ENCODE measurements at regions not wholly inside any gene's neighbourhood (a gene's known extent, or its start where the extent isn't known, plus 50 kb on each side); places are given as distances from the start of the nearest gene placed in this dataset.
"Not testable (repeated sequence)": the region's sequence is repeated elsewhere in the genome, so short reads cannot be mapped to it uniquely, and the experiment has no call there.

DNA sequence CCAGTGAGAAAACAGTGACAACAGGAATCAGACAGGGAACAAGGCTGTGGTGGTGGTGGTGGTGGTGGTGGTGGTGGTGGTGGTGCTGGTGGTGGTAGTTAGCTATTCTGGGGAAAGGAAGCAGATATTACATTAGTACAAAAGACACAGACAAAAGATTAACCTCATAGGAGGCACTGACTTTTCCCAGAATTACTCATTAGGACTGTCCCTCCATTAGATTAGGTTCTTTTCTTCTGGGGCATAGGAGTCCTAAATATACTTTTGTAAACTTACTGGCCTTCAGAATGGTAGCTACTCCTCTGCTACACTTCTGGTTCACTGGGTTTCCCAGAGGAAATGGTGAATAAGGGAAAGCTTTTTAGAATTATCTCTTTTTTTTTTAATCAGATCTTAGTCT is 156.6 kb upstream of the SEMA3D start:
- Histone ChIP-seq H3K27me3 (ENCODE audit: low read depth) (no peaks in the 10 kb centered on the region), H3K36me3 (replicated peaks) (no peaks in the 10 kb centered on the region), H3K4me1 (no peaks in the 10 kb centered on the region), H3K4me3 (no peak overlapping the region), H3K9me3 (no peaks in the 10 kb centered on the region)
- DNase-seq (ENCODE audit: low spot score in 2 of 2) = no peak
- in situ Hi-C loops (cut with MboI; ENCODE audit: low sequenced_read_pairs) = no loop called here

DNA sequence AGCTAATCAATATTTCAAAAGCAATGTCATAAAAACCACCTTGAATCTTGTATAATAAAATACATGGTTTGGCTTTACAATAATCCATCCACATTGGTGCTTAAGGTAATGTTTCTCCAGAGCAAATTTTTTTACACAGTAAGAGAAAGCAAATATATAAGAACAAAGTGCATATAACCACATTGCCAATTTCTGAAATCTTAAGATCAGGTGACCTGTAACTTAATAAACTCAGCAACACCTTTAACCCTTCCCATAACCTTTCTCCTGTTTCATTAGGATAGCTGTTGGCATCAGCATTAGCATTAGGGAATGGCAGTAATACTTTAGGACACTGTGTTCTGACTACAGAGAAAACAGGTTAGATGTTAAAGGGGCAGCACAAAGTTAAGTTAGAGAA is 155.9 kb upstream of the SEMA3D start:
- in situ Hi-C loops (cut with MboI; ENCODE audit: low sequenced_read_pairs) = no loop called here
- H3K9me3 ChIP-seq = no peaks in the 10 kb centered on the region
- H3K4me3 ChIP-seq = no peak overlapping the region
- DNase-seq (ENCODE audit: low spot score in 2 of 2) = no peak
- no peaks in the 10 kb centered on the region for H3K4me1 ChIP-seq
- H3K36me3 ChIP-seq (replicated peaks) = no peaks in the 10 kb centered on the region
- no peaks in the 10 kb centered on the region for H3K27me3 ChIP-seq (ENCODE audit: low read depth)

DNA sequence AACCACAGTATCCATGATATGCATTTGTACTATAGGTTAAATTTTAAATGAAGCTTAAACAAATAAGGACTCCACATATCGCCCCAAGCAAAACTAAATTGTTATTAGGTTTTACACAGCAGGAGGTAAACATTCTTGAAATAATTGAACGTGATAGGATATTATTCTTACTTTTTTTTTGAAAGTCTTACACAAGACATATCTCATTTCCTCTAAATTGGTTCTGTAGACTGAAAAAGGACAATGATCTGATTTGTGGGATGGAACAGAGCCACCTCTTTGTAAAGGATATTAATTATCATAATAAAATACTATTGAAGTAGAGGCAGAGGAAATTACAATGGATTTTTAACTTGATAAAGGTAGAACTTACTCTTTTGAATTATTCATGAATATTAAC is 155.1 kb upstream of the SEMA3D start:
- Histone ChIP-seq H3K27me3 (ENCODE audit: low read depth) (peaks cover 3% of the 10 kb centered on the region; the same call in 1 of the 2 replicates), H3K4me3 (no peak overlapping the region), H3K36me3 (replicated peaks) (no peaks in the 10 kb centered on the region), H3K4me1 (no peaks in the 10 kb centered on the region), H3K9me3 (no peaks in the 10 kb centered on the region)
- in situ Hi-C loops (cut with MboI; ENCODE audit: low sequenced_read_pairs) = no loop called here
- peak in 1 of 2 experiments; percentile 10 for DNase-seq (ENCODE audit: low spot score in 2 of 2)

DNA sequence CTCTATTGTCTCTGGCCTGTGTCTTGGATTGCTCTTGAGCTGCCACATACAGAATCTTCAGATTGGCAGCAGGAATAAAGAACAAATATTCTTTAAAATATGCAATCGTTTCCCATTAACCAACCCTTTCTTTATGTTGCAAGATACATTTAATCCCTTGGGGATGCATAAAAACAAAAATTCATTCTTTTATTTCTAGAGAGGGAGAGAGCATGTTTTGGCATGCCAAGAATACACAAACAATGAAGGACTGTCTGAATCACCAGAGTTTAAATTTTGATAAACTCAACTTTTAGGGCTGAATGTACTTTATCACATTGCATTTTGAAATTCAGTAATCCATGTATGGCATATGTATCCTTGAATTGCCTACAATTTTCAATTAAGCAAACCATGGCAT is 154.3 kb upstream of the SEMA3D start:
- Histone ChIP-seq H3K27me3 (ENCODE audit: low read depth) (peaks cover 4% of the 10 kb centered on the region; the same call in 1 of the 2 replicates), H3K36me3 (replicated peaks) (no peaks in the 10 kb centered on the region), H3K9me3 (no peaks in the 10 kb centered on the region), H3K4me3 (no peak overlapping the region), H3K4me1 (no peaks in the 10 kb centered on the region)
- in situ Hi-C loops (cut with MboI; ENCODE audit: low sequenced_read_pairs) = no loop called here
- no peak for DNase-seq (ENCODE audit: low spot score in 2 of 2)

DNA sequence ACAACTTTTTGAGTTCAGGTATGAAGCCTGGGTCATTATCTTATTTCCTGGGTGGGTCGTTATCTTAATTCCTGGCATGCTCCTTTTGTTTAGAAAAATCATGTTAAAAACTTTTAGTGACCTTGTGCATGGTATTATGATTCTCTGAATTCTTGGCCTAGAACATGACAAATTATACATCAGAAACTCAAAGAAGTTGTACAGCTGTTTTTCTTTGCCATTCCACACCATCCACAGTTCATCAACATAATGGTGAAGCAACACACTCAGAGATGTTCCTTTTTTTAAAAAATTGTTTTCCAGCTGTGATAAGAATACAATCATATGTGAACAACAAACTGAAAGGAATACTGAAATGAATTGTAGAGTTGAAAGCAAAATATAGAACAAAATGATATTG is 149.2 kb upstream of the SEMA3D start:
- Histone ChIP-seq H3K4me1 (no peaks in the 10 kb centered on the region), H3K27me3 (ENCODE audit: low read depth) (peaks cover 4% of the 10 kb centered on the region; the same call in 1 of the 2 replicates), H3K4me3 (no peak overlapping the region), H3K36me3 (replicated peaks) (no peaks in the 10 kb centered on the region), H3K9me3 (no peaks in the 10 kb centered on the region)
- DNase-seq (ENCODE audit: low spot score in 2 of 2) = no peak
- in situ Hi-C loops (cut with MboI; ENCODE audit: low sequenced_read_pairs) = no loop called here

DNA sequence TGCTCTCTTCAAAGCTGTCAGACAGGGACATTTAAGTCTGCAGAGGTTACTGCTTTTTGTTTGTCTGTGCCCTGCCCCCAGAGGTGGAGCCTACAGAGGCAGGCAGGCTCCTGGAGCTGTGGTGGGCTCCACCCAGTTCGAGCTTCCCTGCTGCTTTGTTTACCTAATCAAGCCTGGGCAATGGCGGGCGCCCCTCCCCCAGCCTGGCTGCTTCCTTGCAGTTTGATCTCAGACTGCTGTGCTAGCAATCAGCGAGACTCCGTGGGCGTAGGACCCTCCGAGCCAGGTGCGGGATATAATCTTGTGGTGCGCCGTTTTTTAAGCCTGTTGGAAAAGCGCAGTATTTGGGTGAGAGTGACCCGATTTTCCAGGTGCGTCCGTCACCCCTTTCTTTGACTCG is 148.3 kb upstream of the SEMA3D start:
- H3K9me3 ChIP-seq; H3K36me3 ChIP-seq (replicated peaks); in situ Hi-C loops (cut with MboI; ENCODE audit: low sequenced_read_pairs); H3K4me3 ChIP-seq; H3K4me1 ChIP-seq; H3K27me3 ChIP-seq (ENCODE audit: low read depth): not testable (repeated sequence)
- DNase-seq (ENCODE audit: low spot score in 2 of 2) = peak in 1 of 2 experiments; percentile 8

DNA sequence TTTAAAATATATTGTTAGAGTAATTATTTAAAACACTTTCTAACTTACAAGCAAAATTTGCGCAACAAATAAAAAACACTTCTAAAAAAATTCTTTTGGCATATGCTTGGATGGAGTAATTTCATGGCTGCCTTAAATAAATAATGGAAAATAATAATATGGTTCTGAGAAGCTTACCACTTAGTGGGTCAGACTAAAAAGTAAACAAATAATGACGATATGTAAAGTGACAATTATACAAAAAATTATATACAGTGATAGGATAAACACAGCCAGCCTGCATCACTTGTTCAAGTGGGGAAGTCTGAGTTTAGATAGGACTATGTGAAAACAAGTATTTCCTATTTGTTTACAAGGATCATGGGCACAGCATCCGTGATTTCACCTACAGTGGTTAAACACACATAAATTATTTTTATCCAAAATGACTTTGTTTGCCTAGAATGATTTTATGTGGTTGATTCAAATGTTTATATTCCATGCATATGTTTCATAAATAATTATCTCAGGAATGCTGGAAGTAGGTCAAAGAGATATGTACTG is 141.7 kb upstream of the SEMA3D start:
- H3K4me3 ChIP-seq = no peak overlapping the region
- in situ Hi-C loops (cut with MboI; ENCODE audit: low sequenced_read_pairs) = no loop called here
- no peaks in the 10 kb centered on the region for H3K4me1 ChIP-seq
- no peaks in the 10 kb centered on the region for H3K9me3 ChIP-seq
- H3K36me3 ChIP-seq (replicated peaks) = no peaks in the 10 kb centered on the region
- no peak for DNase-seq (ENCODE audit: low spot score in 2 of 2)
- H3K27me3 ChIP-seq (ENCODE audit: low read depth) = no peaks in the 10 kb centered on the region

DNA sequence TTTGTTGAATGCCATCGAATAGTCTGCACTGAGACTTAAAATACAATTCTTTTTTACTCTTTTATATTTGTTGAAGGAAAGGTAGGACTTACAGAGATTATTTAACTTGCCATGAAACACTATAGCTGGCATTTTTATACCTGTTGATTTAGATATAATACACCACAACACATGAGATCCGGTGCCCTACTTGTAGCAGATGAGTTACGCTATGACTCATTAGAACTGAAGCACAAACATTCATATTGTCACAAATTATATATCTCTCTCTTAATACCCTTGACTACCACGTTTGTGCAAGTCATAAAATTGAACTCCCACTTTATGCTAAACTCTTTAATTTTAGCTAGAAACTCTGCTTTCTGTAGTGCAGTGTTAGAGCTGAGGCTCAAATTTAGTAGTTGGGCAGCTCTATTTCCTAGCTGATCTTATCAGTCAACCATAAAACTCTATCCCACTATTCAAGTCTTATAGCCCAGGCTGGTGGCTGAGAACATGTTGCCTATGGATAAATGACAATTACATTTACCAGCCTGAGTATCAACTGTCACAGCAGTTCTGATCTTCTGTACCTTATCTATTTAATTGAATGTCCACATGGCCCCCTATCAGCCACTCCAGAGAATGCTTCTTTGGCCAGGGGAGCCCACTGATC is 137.4 kb upstream of the SEMA3D start:
- Histone ChIP-seq H3K27me3 (ENCODE audit: low read depth) (no peaks in the 10 kb centered on the region; the same call in 1 of the 2 replicates), H3K4me3 (no peak overlapping the region), H3K36me3 (replicated peaks) (no peaks in the 10 kb centered on the region), H3K4me1 (no peaks in the 10 kb centered on the region), H3K9me3 (no peaks in the 10 kb centered on the region)
- no peak for DNase-seq (ENCODE audit: low spot score in 2 of 2)
- in situ Hi-C loops (cut with MboI; ENCODE audit: low sequenced_read_pairs) = no loop called here

DNA sequence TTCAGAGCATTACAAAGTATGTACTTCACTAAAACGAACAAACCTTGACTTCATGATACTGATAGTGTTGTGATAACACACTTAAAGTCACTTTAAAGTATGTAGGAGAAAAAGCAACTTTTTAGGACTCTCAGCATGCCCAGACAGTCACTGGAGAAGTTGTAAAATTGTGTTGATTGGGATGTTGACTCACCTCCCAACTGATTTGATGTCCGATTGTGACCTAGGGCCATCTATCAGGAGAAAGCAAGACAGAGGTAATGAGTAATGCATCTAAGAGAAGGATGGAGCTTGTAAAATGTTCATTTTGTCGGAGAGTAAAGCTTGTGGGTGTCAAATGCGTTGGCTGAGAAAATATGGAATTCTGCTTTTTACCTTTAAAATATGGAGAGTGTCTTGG is 135.4 kb upstream of the SEMA3D start:
- Histone ChIP-seq H3K4me3 (no peak overlapping the region), H3K9me3 (no peaks in the 10 kb centered on the region), H3K36me3 (replicated peaks) (no peaks in the 10 kb centered on the region), H3K27me3 (ENCODE audit: low read depth) (no peaks in the 10 kb centered on the region; the same call in 1 of the 2 replicates), H3K4me1 (no peaks in the 10 kb centered on the region)
- in situ Hi-C loops (cut with MboI; ENCODE audit: low sequenced_read_pairs) = no loop called here
- no peak for DNase-seq (ENCODE audit: low spot score in 2 of 2)

DNA sequence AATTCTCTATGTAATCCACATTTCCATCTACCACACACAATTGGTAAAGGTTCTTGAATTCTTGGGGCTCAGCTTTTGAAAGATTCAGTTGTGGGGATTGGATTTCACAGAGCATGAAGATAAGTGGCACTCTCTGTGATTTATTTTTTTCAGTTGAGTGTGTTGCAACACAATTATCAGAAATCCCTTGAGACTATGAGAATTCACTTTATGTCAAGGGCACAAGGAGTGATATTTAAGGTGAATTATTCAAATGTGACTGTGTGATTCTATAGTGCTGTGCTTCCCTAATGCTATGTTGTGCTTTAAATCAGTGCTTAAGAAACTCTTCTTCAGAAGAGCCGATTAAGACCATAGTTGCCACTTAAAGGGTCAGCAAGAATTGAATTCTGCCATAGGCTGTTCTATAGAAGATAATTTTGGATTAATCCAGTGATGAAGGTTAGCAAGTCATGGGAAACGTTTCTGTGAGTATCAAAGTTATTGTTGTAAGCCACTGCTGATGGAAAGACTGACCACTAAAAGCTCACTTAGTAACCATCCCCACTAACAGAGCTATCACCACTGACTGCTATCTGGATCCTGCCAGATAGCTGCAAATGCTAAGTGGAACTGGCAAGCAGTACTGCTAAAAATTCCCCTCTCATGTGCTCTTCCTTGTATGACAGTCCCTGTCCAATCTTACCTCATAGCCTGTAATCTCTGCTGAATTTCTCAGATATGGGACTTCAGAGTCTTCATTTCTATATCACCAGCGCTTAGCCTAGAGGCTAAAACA is 134.0 kb upstream of the SEMA3D start:
- H3K4me1 ChIP-seq = no peaks in the 10 kb centered on the region
- no peaks in the 10 kb centered on the region for H3K36me3 ChIP-seq (replicated peaks)
- in situ Hi-C loops (cut with MboI; ENCODE audit: low sequenced_read_pairs) = no loop called here
- H3K4me3 ChIP-seq = no peak overlapping the region
- no peaks in the 10 kb centered on the region for H3K9me3 ChIP-seq
- DNase-seq (ENCODE audit: low spot score in 2 of 2) = no peak
- H3K27me3 ChIP-seq (ENCODE audit: low read depth) = no peaks in the 10 kb centered on the region; the same call in 1 of the 2 replicates

DNA sequence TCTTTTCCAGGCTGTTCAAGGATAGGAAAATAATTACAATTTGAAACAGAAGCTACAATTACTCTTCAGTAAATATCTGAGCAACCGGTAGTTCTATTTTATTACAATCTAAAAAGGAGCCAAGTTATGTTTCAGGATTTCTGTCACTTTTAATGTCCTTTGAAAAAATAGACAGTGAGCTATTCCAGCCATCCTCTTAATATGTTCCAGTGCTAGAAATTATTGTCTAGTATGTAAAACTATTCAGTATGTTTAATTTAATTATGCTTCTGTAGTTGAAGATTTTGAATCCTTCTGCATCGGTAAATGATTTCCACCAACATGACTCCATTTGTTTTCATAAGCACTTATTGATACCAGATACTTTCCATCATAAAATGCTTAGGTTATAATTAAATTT is 129.6 kb upstream of the SEMA3D start:
- in situ Hi-C loops (cut with MboI; ENCODE audit: low sequenced_read_pairs) = no loop called here
- Histone ChIP-seq H3K27me3 (ENCODE audit: low read depth) (no peaks in the 10 kb centered on the region; the same call in 1 of the 2 replicates), H3K4me3 (no peak overlapping the region), H3K36me3 (replicated peaks) (no peaks in the 10 kb centered on the region), H3K9me3 (no peaks in the 10 kb centered on the region), H3K4me1 (no peaks in the 10 kb centered on the region)
- no peak for DNase-seq (ENCODE audit: low spot score in 2 of 2)

DNA sequence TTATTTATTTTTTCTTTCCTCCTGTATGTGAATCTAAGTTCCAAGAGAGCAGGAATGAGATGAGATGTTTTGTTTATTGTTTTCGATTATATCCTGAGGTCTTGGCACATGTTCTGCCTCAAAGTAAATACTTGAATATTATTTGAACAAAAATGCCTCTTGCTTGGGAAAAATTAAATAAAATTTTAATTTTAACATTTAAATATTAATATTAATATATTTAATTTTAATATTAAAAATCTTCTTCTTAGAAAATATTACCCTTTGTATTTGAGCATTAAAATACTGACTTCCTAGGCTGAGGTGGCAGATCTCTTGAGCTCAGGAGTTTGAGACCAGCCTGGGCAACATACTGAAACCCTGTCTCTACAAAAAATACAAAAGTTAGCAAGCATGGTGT is 123.4 kb upstream of the SEMA3D start:
- in situ Hi-C loops (cut with MboI; ENCODE audit: low sequenced_read_pairs) = no loop called here
- DNase-seq (ENCODE audit: low spot score in 2 of 2) = no peak
- H3K27me3 ChIP-seq (ENCODE audit: low read depth) = no peaks in the 10 kb centered on the region
- H3K36me3 ChIP-seq (replicated peaks) = no peaks in the 10 kb centered on the region
- no peaks in the 10 kb centered on the region for H3K9me3 ChIP-seq
- H3K4me1 ChIP-seq = no peaks in the 10 kb centered on the region
- H3K4me3 ChIP-seq = no peak overlapping the region

DNA sequence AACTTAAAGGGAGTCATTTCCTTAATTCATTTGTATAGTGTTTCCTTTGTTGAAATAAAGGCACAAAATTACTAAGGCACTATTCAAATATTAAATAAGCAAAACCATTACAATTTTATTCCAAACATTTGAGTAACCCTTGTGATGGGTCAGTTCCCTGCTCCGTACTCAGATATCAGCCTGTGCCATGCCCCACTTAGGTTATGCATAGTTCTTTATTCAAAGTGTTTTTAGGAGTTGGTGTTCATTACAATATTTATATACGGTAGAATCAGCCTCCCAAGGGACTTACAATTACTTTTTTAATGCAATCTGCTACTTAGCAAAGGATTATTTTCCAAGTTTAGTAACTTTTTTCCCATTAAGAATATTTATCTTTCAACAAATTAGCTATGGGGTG is 119.3 kb upstream of the SEMA3D start:
- in situ Hi-C loops (cut with MboI; ENCODE audit: low sequenced_read_pairs) = no loop called here
- H3K9me3 ChIP-seq = no peaks in the 10 kb centered on the region

DNA sequence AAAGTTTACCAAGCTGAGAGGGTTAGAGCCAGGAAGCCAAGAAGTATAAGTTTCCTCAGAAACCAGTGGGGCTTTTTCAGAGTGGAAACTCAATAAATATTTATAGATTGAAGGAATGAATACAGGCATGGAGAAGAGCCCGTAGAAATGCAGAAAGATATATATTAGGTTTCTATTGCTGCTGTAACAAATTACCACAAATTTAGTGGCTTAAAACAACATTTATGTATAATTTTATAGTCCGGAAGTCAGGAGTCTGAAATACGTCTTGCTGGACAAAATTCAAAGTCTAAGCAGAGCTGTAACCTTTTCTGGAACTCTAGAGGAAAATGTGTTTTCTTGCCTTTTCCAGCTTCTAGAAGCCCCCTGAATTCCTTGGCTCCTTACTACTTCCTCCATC is 107.3 kb upstream of the SEMA3D start:
- Histone ChIP-seq H3K4me3 (no peak overlapping the region), H3K9me3 (no peaks in the 10 kb centered on the region), H3K27me3 (ENCODE audit: low read depth) (no peaks in the 10 kb centered on the region; the same call in 1 of the 2 replicates), H3K36me3 (replicated peaks) (no peaks in the 10 kb centered on the region), H3K4me1 (no peaks in the 10 kb centered on the region)
- in situ Hi-C loops (cut with MboI; ENCODE audit: low sequenced_read_pairs) = no loop called here
- DNase-seq (ENCODE audit: low spot score in 2 of 2) = no peak

More for the DNA sequence above, 119.3 kb upstream of the SEMA3D start:
- H3K4me3 ChIP-seq = no peak overlapping the region
- no peaks in the 10 kb centered on the region for H3K4me1 ChIP-seq
- H3K27me3 ChIP-seq (ENCODE audit: low read depth) = no peaks in the 10 kb centered on the region
- H3K36me3 ChIP-seq (replicated peaks) = no peaks in the 10 kb centered on the region
- no peak for DNase-seq (ENCODE audit: low spot score in 2 of 2)

Data from HAP-1 (cell line).